Endothelial cell of umbilical vein (primary cell): ENCODE measurements at regions not wholly inside any gene's neighbourhood (a gene's known extent, or its start where the extent isn't known, plus 50 kb on each side); places are given as distances from the start of the nearest gene placed in this dataset.

Source experiments
- BruUV-seq: library from RNA; stranded (reverse); fragments of 400-500 nt; replicated peaks from 2 replicates; lab custom pipeline; 2021; lab: Mats Ljungman, UMichigan
- CTCF ChIA-PET: fragments of 300-600, 350-600 bp; sonication (Branson Sonifier 250); formaldehyde crosslinking; loops from one replicate; lab custom pipeline; 2021; ENCODE audit warnings: antibody characterized with exemption, inconsistent platforms; lab: Charles Lee
- POLR2A ChIA-PET: fragments of 300-600, 350-600 bp; sonication (Branson Sonifier 250); formaldehyde crosslinking; loops from one replicate; lab custom pipeline; 2021; ENCODE audit warnings: antibody characterized with exemption, inconsistent platforms; lab: Charles Lee
- DNase-seq: peaks from one replicate; pipeline ENCODE4 v3.0.0-alpha.2; 2011; ENCODE audit warnings: low read depth, low spot score
- FAIRE-seq: peaks from 2 replicates; lab custom pipeline; 2011; peaks lifted over from hg19 to GRCh38; lab: Jason Lieb, UNC
- H2AFZ ChIP-seq: 2 replicates; pipeline ENCODE4 v1.6.0; 2012; ENCODE audit warnings: low read depth, low read length, control low read depth, inconsistent platforms
- H3K27ac ChIP-seq: 2 replicates; pipeline ENCODE4 v1.5.1; 2011; ENCODE audit warnings: low read depth, mild to moderate bottlenecking, control low read depth, low read length, moderate library complexity; ENCODE audit not compliant: insufficient read depth
- H3K27me3 ChIP-seq, 2 experiments: 2 replicates each; pipeline versions ENCODE4 v1.6.0 to v1.6.1; 2011; ENCODE audit warnings: low read length in 2 of 2, mixed read lengths in 1 of 2; ENCODE audit not compliant: control insufficient read depth in 2 of 2, insufficient read depth in 2 of 2
- H3K36me3 ChIP-seq, 2 experiments: 2 replicates in 1 of 2; 3 replicates in 1 of 2; pipeline ENCODE4 v1.5.1; 2011; ENCODE audit warnings: low read length in 2 of 2, mild to moderate bottlenecking in 1 of 2, moderate library complexity in 1 of 2; ENCODE audit not compliant: control insufficient read depth in 2 of 2, insufficient read depth in 2 of 2; ENCODE audit errors: extremely low read depth in 1 of 2
- H3K4me1 ChIP-seq: 3 replicates; pipeline ENCODE4 v1.5.1; 2011; ENCODE audit warnings: mild to moderate bottlenecking, low read length; ENCODE audit not compliant: control insufficient read depth, insufficient read depth; ENCODE audit errors: extremely low read depth
- H3K4me2 ChIP-seq: 2 replicates; pipeline ENCODE4 v1.6.1; 2011; ENCODE audit warnings: low read length, control low read depth, mixed read lengths; ENCODE audit not compliant: insufficient read depth
- H3K4me3 ChIP-seq, 3 experiments: fragments of 200-600 bp in 1 of 3; sonication (generic), shearing (Covaris generic) in 1 of 3; replicated peaks in 1 of 3; 2 replicates each; pipeline ENCODE4 v1.5.1; 2011 to 2016; ENCODE audit warnings: control low read depth in 3 of 3, low read length in 3 of 3, mild to moderate bottlenecking in 2 of 3, inconsistent platforms in 1 of 3, low read depth in 1 of 3, moderate library complexity in 1 of 3; ENCODE audit not compliant: insufficient read depth in 1 of 3
- H3K79me2 ChIP-seq: 2 replicates; pipeline ENCODE4 v1.6.0; 2012; ENCODE audit warnings: low read length, inconsistent platforms; ENCODE audit not compliant: control insufficient read depth, insufficient read depth
- H3K9ac ChIP-seq: replicated peaks from 2 replicates; pipeline ENCODE3; 2011; ENCODE audit warnings: low read length, control low read depth; ENCODE audit not compliant: insufficient read depth; ENCODE audit errors: extremely low read depth
- H3K9me1 ChIP-seq: replicated peaks from 3 replicates; pipeline ENCODE4 v1.6.0; 2011; ENCODE audit warnings: mild to moderate bottlenecking, low read length; ENCODE audit not compliant: control insufficient read depth, insufficient read depth; ENCODE audit errors: extremely low read depth
- H3K9me3 ChIP-seq: replicated peaks from 2 replicates; pipeline ENCODE4 v1.5.1; 2012; ENCODE audit warnings: low read length, inconsistent platforms; ENCODE audit not compliant: control insufficient read depth, insufficient read depth
- H4K20me1 ChIP-seq: replicated peaks from 2 replicates; pipeline ENCODE3; 2011; ENCODE audit warnings: mild to moderate bottlenecking, low read length; ENCODE audit not compliant: control insufficient read depth, insufficient read depth; ENCODE audit errors: extremely low read depth
- EZH2 ChIP-seq: IDR thresholded peaks from 2 replicates; pipeline ENCODE4 v1.6.1; 2012; ENCODE audit warnings: borderline replicate concordance, low read depth, mild to moderate bottlenecking, moderate library complexity, low read length, inconsistent platforms; ENCODE audit not compliant: severe bottlenecking
- FOS ChIP-seq: IDR thresholded peaks from 2 replicates; pipeline ENCODE4 v1.6.1; 2011; ENCODE audit warnings: mild to moderate bottlenecking, low read length, moderate library complexity, borderline replicate concordance; ENCODE audit not compliant: insufficient read depth
- GATA2 ChIP-seq: IDR thresholded peaks from 2 replicates; pipeline ENCODE4 v1.7.0; 2011; ENCODE audit warnings: low read depth, mild to moderate bottlenecking, moderate library complexity, mixed read lengths, low read length; ENCODE audit not compliant: insufficient read length, insufficient read depth
- JUN ChIP-seq: IDR thresholded peaks from 2 replicates; pipeline ENCODE4 v1.6.1; 2011; ENCODE audit warnings: borderline replicate concordance, low read depth; ENCODE audit not compliant: insufficient read length, insufficient read depth
- MYC ChIP-seq: IDR thresholded peaks from one replicate; pipeline ENCODE4 v1.6.1; 2011; ENCODE audit warnings: mild to moderate bottlenecking, low read depth, low read length
- POLR2A ChIP-seq: IDR thresholded peaks from 2 replicates; pipeline ENCODE4 v1.6.1; 2012; ENCODE audit warnings: low read depth, mild to moderate bottlenecking, control low read depth, low read length
- POLR2AphosphoS5 ChIP-seq: IDR thresholded peaks from 2 replicates; pipeline ENCODE4 v1.6.1; 2012; ENCODE audit warnings: low read depth, mild to moderate bottlenecking, control low read depth, low read length, moderate library complexity; ENCODE audit not compliant: insufficient read depth
- dilution Hi-C: fragments of 300-500 bp; cut with MboI; formaldehyde crosslinking; loops from one replicate; pipeline ENCODE4 v1.15.0; 2019; ENCODE audit warnings: low sequenced_read_pairs; ENCODE audit not compliant: extremely low pct_ligation_motif_present
- intact Hi-C: fragments of 100-400 bp; cut with micrococcal nuclease; formaldehyde crosslinking; loops from one replicate; pipeline ENCODE4 v1.10.0; 2022
- TF ChIP-seq, protein P1 (sequence below): IDR thresholded peaks from 2 replicates; pipeline ENCODE4 v1.6.1; 2011; ENCODE audit not compliant: insufficient read depth, insufficient read length
- TF ChIP-seq, protein P2 (sequence below), 2 donors: IDR thresholded peaks; 1 replicate in 1 of 2; 2 replicates in 1 of 2; pipeline ENCODE4 v1.5.1; 2011; ENCODE audit warnings: low read length in 2 of 2, mild to moderate bottlenecking in 2 of 2, moderate library complexity in 2 of 2, control low read depth in 1 of 2, inconsistent platforms in 1 of 2, low read depth in 1 of 2; ENCODE audit not compliant: insufficient read depth in 1 of 2; ENCODE audit errors: extremely low read depth in 1 of 2

DNA sequence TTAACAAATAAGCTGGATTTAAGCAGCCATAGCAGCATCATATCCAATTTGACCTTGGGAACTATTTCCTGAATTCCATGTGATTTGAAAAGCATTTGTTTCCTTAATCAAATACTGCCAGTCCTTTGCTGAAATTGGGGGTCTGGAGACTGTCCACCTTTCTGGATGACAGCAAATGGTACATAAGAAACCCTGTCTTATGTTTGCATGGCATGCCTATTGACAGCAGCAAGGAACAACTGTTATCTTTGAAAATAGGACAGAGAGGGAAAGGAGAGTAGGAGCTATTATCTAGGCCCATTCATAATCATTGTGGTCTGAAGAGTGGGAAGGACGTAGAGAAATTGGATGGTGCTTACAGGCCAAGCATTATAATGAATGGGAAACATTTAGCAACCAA lies 129.2 kb upstream of the CTNNA2 start:
- POLR2A ChIA-PET, result no interaction called here
- Histone ChIP-seq H3K27ac (no peak overlapping the region), H3K27me3 (no peaks in the 10 kb centered on the region), H3K36me3 (no peaks in the 10 kb centered on the region), H3K79me2 (no peaks in the 10 kb centered on the region), H3K4me2 (no peak overlapping the region), H2AFZ (no peak overlapping the region), H3K9me1 (no peaks in the 10 kb centered on the region), H3K9ac (no peak overlapping the region), H3K4me3 (no peak overlapping the region), H3K9me3 (peaks cover 4% of the 10 kb centered on the region), H3K4me1 (no peaks in the 10 kb centered on the region), H4K20me1 (no peaks in the 10 kb centered on the region)
- TF ChIP-seq FOS, result no peak
- no TSS peak for BruUV-seq
- CTCF ChIA-PET, result no interaction called here
- dilution Hi-C loops, result no loop called here
- FAIRE-seq, result no peak
- intact Hi-C loops, result no loop called here
- no peak for DNase-seq

- no peak overlapping the region for H3K4me3 ChIP-seq
- no peak overlapping the region for H3K27ac ChIP-seq
- CTCF ChIA-PET, result no interaction called here
- no TSS peak for BruUV-seq
- DNase-seq (no peak), FAIRE-seq (no peak)
- H3K27me3 ChIP-seq, result no peaks in the 10 kb centered on the region
- H3K36me3 ChIP-seq, result no peaks in the 10 kb centered on the region
- peaks cover 2% of the 10 kb centered on the region for H3K9me3 ChIP-seq
- dilution Hi-C loops, result no loop called here
- POLR2A ChIA-PET, result no interaction called here
- no peaks in the 10 kb centered on the region for H3K4me1 ChIP-seq
- TF ChIP-seq POLR2A (no peak), JUN (no peak), GATA2 (no peak), POLR2AphosphoS5 (no peak), EZH2 (no peak), MYC (no peak), FOS (no peak)
- TF ChIP-seq, protein P1, sequence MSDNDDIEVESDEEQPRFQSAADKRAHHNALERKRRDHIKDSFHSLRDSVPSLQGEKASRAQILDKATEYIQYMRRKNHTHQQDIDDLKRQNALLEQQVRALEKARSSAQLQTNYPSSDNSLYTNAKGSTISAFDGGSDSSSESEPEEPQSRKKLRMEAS, result no peak
- TF ChIP-seq, protein P2, sequence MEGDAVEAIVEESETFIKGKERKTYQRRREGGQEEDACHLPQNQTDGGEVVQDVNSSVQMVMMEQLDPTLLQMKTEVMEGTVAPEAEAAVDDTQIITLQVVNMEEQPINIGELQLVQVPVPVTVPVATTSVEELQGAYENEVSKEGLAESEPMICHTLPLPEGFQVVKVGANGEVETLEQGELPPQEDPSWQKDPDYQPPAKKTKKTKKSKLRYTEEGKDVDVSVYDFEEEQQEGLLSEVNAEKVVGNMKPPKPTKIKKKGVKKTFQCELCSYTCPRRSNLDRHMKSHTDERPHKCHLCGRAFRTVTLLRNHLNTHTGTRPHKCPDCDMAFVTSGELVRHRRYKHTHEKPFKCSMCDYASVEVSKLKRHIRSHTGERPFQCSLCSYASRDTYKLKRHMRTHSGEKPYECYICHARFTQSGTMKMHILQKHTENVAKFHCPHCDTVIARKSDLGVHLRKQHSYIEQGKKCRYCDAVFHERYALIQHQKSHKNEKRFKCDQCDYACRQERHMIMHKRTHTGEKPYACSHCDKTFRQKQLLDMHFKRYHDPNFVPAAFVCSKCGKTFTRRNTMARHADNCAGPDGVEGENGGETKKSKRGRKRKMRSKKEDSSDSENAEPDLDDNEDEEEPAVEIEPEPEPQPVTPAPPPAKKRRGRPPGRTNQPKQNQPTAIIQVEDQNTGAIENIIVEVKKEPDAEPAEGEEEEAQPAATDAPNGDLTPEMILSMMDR (IDR thresholded peaks at IDR 0.05; ENCODE audit: extremely low read depth in 1 of 2, insufficient read depth in 1 of 2, low read depth in 1 of 2, low read length in 2 of 2), result no peak
- no peaks in the 10 kb centered on the region for H4K20me1 ChIP-seq
- no peaks in the 10 kb centered on the region for H3K9me1 ChIP-seq
- H3K79me2 ChIP-seq, result no peaks in the 10 kb centered on the region
- no peak overlapping the region for H3K9ac ChIP-seq
- intact Hi-C loops, result no loop called here
- no peak overlapping the region for H2AFZ ChIP-seq
- no peak overlapping the region for H3K4me2 ChIP-seq
Observed at GRCh38 chr2:79375817-79376216, 137.0 kb upstream of the CTNNA2 start.
